Loucy (cell line): ENCODE measurements at regions not wholly inside any gene's neighbourhood (a gene's known extent, or its start where the extent isn't known, plus 50 kb on each side); places are given as distances from the start of the nearest gene placed in this dataset.

Experiments used
- H2AFZ ChIP-seq: fragments of 200-600 bp; sonication (generic); 2 replicates; pipeline ENCODE4 v1.6.0; 2016; ENCODE audit warnings: antibody characterized with exemption, mild to moderate bottlenecking, low read length, moderate library complexity
- H3F3A ChIP-seq: fragments of 200-600 bp; 2 replicates; pipeline ENCODE4 v1.6.0; 2016; ENCODE audit warnings: antibody characterized with exemption, low read depth, mild to moderate bottlenecking
- H3K27me3 ChIP-seq: fragments of 200-600 bp; sonication (generic); 2 replicates; pipeline ENCODE4 v1.6.1; 2014; ENCODE audit warnings: low read length, mild to moderate bottlenecking; ENCODE audit not compliant: insufficient read depth, poor library complexity, severe bottlenecking
- H3K36me3 ChIP-seq: fragments of 200-600 bp; sonication (generic); 2 replicates; pipeline ENCODE4 v1.6.1; 2016; ENCODE audit warnings: low read length; ENCODE audit not compliant: insufficient read depth
- H3K4me1 ChIP-seq: fragments of 200-600 bp; sonication (generic); 2 replicates; pipeline ENCODE4 v1.5.1; 2014; ENCODE audit warnings: low read length, mild to moderate bottlenecking; ENCODE audit not compliant: insufficient read depth, poor library complexity, severe bottlenecking
- H3K4me2 ChIP-seq: fragments of 200-600 bp; sonication (generic); 2 replicates; pipeline ENCODE4 v1.6.0; 2014; ENCODE audit warnings: antibody characterized with exemption, low read length, low read depth, mild to moderate bottlenecking; ENCODE audit not compliant: poor library complexity, severe bottlenecking
- H3K4me3 ChIP-seq: fragments of 200-600 bp; sonication (generic); 2 replicates; pipeline ENCODE4 v1.5.1; 2014; ENCODE audit warnings: low read length, mild to moderate bottlenecking, mixed read lengths; ENCODE audit not compliant: poor library complexity, severe bottlenecking
- H3K79me2 ChIP-seq: fragments of 200-600 bp; sonication (generic); 2 replicates; pipeline ENCODE4 v1.6.1; 2014; ENCODE audit warnings: low read length; ENCODE audit not compliant: insufficient read depth
- H3K9ac ChIP-seq: fragments of 200-600 bp; sonication (generic); 2 replicates; pipeline ENCODE4 v1.6.0; 2014; ENCODE audit warnings: mild to moderate bottlenecking, low read depth, low read length, moderate library complexity; ENCODE audit not compliant: poor library complexity, severe bottlenecking
- H3K9me2 ChIP-seq: fragments of 200-600 bp; sonication (generic); replicated peaks from 2 replicates; pipeline ENCODE4 v1.6.1; 2016; ENCODE audit warnings: low read depth, low read length, mixed read lengths
- H3K9me3 ChIP-seq: fragments of 200-600 bp; sonication (generic); 2 replicates; pipeline ENCODE4 v1.6.1; 2014; ENCODE audit warnings: mild to moderate bottlenecking, antibody characterized with exemption, low read length, low read depth; ENCODE audit not compliant: insufficient read depth
- H4K20me1 ChIP-seq: fragments of 200-600 bp; sonication (generic); 2 replicates; pipeline ENCODE4 v1.6.0; 2014; ENCODE audit warnings: antibody characterized with exemption, low read length, mild to moderate bottlenecking; ENCODE audit not compliant: insufficient read depth, poor library complexity, severe bottlenecking
- CTCF ChIP-seq: fragments of 200-600 bp; sonication (generic); conservative IDR thresholded peaks from 2 replicates; pipeline ENCODE4 v1.5.1; 2014; ENCODE audit warnings: mild to moderate bottlenecking, antibody characterized with exemption, low read length
- EZH2phosphoT487 ChIP-seq: fragments of 200-600 bp; IDR thresholded peaks from 2 replicates; pipeline ENCODE4 v1.6.1; 2018; ENCODE audit warnings: antibody characterized with exemption, mild to moderate bottlenecking, moderate library complexity, borderline replicate concordance

DNA sequence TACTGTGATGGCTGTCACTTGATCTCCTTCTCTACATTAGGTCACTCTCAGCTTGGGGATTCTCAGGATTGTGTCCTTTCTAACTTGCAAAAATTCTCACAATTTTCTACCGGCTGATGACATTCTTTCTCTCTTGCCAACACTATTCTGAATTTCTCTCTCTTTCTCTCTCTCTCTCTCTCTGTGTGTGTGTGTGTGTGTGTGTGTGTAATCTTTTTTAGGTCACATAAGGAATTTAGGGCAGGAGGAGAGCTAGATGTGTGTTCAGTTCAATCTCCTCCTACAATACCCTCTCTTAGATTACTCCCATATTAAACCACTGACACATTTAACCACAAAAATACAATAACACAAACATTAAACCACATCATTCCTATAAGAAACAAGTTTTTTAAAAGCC, 242.3 kb upstream of the NREP start:
- H3K27me3 ChIP-seq = no peaks in the 10 kb centered on the region
- no peaks in the 10 kb centered on the region for H3K4me1 ChIP-seq
- no peak overlapping the region for H3K4me2 ChIP-seq
- TF ChIP-seq CTCF = no peak
- TF ChIP-seq EZH2phosphoT487 = no peak
- no peaks in the 10 kb centered on the region for H3K9me3 ChIP-seq
- H3K79me2 ChIP-seq = no peaks in the 10 kb centered on the region
- no peaks in the 10 kb centered on the region for H3F3A ChIP-seq
- H3K4me3 ChIP-seq = no peak overlapping the region
- no peaks in the 10 kb centered on the region for H3K36me3 ChIP-seq
- no peak overlapping the region for H3K9ac ChIP-seq
- H2AFZ ChIP-seq = no peak overlapping the region
- H3K9me2 ChIP-seq = no peaks in the 10 kb centered on the region
- no peaks in the 10 kb centered on the region for H4K20me1 ChIP-seq

GRCh38 chr5:111998871-111999270, 241.9 kb upstream of the NREP start:
- Histone ChIP-seq H3K4me1 (no peaks in the 10 kb centered on the region), H3K4me2 (no peak overlapping the region), H3K9ac (no peak overlapping the region), H3K9me3 (no peaks in the 10 kb centered on the region), H4K20me1 (no peaks in the 10 kb centered on the region), H3K4me3 (no peak overlapping the region), H3K9me2 (no peaks in the 10 kb centered on the region), H3K36me3 (no peaks in the 10 kb centered on the region), H3F3A (no peaks in the 10 kb centered on the region), H2AFZ (no peak overlapping the region), H3K79me2 (no peaks in the 10 kb centered on the region), H3K27me3 (no peaks in the 10 kb centered on the region)
- TF ChIP-seq EZH2phosphoT487 (no peak), CTCF (no peak)

GRCh38 chr5:111997711-111998110, 240.7 kb upstream of the NREP start:
- no peak for TF ChIP-seq EZH2phosphoT487
- TF ChIP-seq CTCF = no peak
- no peaks in the 10 kb centered on the region for H3K79me2 ChIP-seq
- no peaks in the 10 kb centered on the region for H3K27me3 ChIP-seq
- no peak overlapping the region for H3K4me3 ChIP-seq
- H2AFZ ChIP-seq = no peak overlapping the region
- H3K9me3 ChIP-seq = no peaks in the 10 kb centered on the region
- H3K4me2 ChIP-seq = no peak overlapping the region
- H3K9ac ChIP-seq = no peak overlapping the region
- H3F3A ChIP-seq = no peaks in the 10 kb centered on the region
- H3K4me1 ChIP-seq = no peaks in the 10 kb centered on the region
- H3K36me3 ChIP-seq = no peaks in the 10 kb centered on the region
- H4K20me1 ChIP-seq = no peaks in the 10 kb centered on the region
- no peaks in the 10 kb centered on the region for H3K9me2 ChIP-seq
